ENCODE measurements at regions not wholly inside any gene's neighbourhood (a gene's known extent, or its start where the extent isn't known, plus 50 kb on each side); places are given as distances from the start of the nearest gene placed in this dataset.

GRCh38 chr13:99886706-99887105 lies 84.9 kb downstream of the ZIC5 start:
- Histone ChIP-seq H2AK5ac (ENCODE audit: insufficient read length, low read length) (no peak overlapping the region), H3K27me3 (ENCODE audit: insufficient read depth, low read length) (no peaks in the 10 kb centered on the region), H3K79me2 (ENCODE audit: insufficient read depth, low read length) (no peaks in the 10 kb centered on the region), H4K20me1 (ENCODE audit: control insufficient read depth, insufficient read depth, insufficient read length) (no peaks in the 10 kb centered on the region), H4K5ac (ENCODE audit: insufficient read length, low read depth, low read length) (no peak overlapping the region), H3K18ac (ENCODE audit: insufficient read length, low read depth, low read length) (no peak overlapping the region), H3K27ac (ENCODE audit: insufficient read length, low read depth, low read length) (no peak overlapping the region), H2BK20ac (ENCODE audit: low read depth, low read length, poor library complexity, severe bottlenecking) (no peak overlapping the region), H3K4ac (ENCODE audit: low read depth, low read length) (no peak overlapping the region), H2BK5ac (ENCODE audit: insufficient read length, low read length) (no peak overlapping the region), H3K4me2 (ENCODE audit: insufficient read depth, insufficient read length, low read length) (no peak overlapping the region), H2BK12ac (ENCODE audit: insufficient read length, low read depth, low read length) (no peak overlapping the region), H2BK15ac (ENCODE audit: low read depth, low read length) (no peak overlapping the region), H2AFZ (ENCODE audit: low read length) (no peak overlapping the region), H3K14ac (ENCODE audit: insufficient read depth, low read length) (no peak overlapping the region), H3K4me1 (ENCODE audit: insufficient read depth, low read length) (peaks cover 3% of the 10 kb centered on the region; the same call in 1 of the 2 replicates), H3T11ph (ENCODE audit: low read length) (no peak overlapping the region), H3K23me2 (ENCODE audit: insufficient read length, low read depth, low read length, poor library complexity, severe bottlenecking) (no peaks in the 10 kb centered on the region), H2BK120ac (ENCODE audit: low read depth, low read length, poor library complexity, severe bottlenecking) (no peak overlapping the region), H3K79me1 (ENCODE audit: insufficient read depth, low read depth, low read length, poor library complexity, severe bottlenecking) (no peaks in the 10 kb centered on the region), H3K9ac (ENCODE audit: extremely low read depth, insufficient read length, low read length) (no peak overlapping the region), H3K56ac (ENCODE audit: insufficient read length, low read depth, low read length) (no peak overlapping the region), H3K23ac (ENCODE audit: insufficient read length, low read depth, low read length) (no peak overlapping the region), H4K8ac (replicated peaks; ENCODE audit: insufficient read length, low read depth, low read length) (no peak overlapping the region), H3K9me3 (ENCODE audit: control insufficient read depth, low read depth, low read length) (no peaks in the 10 kb centered on the region), H4K91ac (ENCODE audit: insufficient read length, low read depth, low read length) (no peak overlapping the region)
- peaks cover 29 to 36% of the 10 kb centered on the region in 2 experiments for H3K4me1 Mint-ChIP-seq
- DNase-seq = no peak
- H3K27ac Mint-ChIP-seq = no peak overlapping the region
- TF ChIP-seq CTCF (conservative IDR thresholded peaks at IDR 0.05) = no peak
- no peak overlapping the region for H3K4me3 Mint-ChIP-seq
- no peaks in the 10 kb centered on the region for H3K9me3 Mint-ChIP-seq
- peaks cover 2% of the 10 kb centered on the region for H3K27me3 Mint-ChIP-seq (ENCODE audit: low read depth)
- peaks cover 0 to 15% (median 1%) of the 10 kb centered on the region in 3 experiments; a peak in 3 of 7 replicates for H3K36me3 Mint-ChIP-seq (ENCODE audit: insufficient read depth in 1 of 3, low read depth in 3 of 3)
- WGBS (ENCODE audit: extremely low coverage, insufficient read length, low lambda C conversion rate) = no CpG with 5 or more reads among the region's 4 CpGs

All from H9 (cell line).